DND-41 (cell line): ENCODE measurements at regions not wholly inside any gene's neighbourhood (a gene's known extent, or its start where the extent isn't known, plus 50 kb on each side); places are given as distances from the start of the nearest gene placed in this dataset.
A peak's percentile ranks its signal among the peaks of the same experiment; 100 is the strongest.

Experiments
- ATAC-seq: fragments of 200-7000 bp; cut with Tn5 transposase; 3 replicates; pipeline ENCODE4 v1.9.1; 2021; ENCODE audit warnings: low read depth; ENCODE audit not compliant: insufficient read depth
- DNase-seq: peaks from one replicate; pipeline ENCODE4 v3.0.0-alpha.2; 2020
- H2AFZ ChIP-seq: 2 replicates; pipeline ENCODE4 v1.6.0; 2012; ENCODE audit warnings: low read depth, low read length
- H3K27ac ChIP-seq: 2 replicates; pipeline ENCODE4 v1.5.1; 2012; ENCODE audit warnings: low read length, inconsistent platforms
- H3K27me3 ChIP-seq: fragments of 200-600 bp; sonication (generic); 2 replicates; pipeline ENCODE4 v1.6.0; 2012; ENCODE audit warnings: low read length, mild to moderate bottlenecking, inconsistent platforms; ENCODE audit not compliant: insufficient read depth, poor library complexity
- H3K36me3 ChIP-seq: 2 replicates; pipeline ENCODE4 v1.5.1; 2012; ENCODE audit warnings: low read length, inconsistent platforms; ENCODE audit not compliant: insufficient read depth
- H3K4me1 ChIP-seq: 2 replicates; pipeline ENCODE4 v1.5.1; 2012; ENCODE audit warnings: mild to moderate bottlenecking, low read length; ENCODE audit not compliant: insufficient read depth
- H3K4me2 ChIP-seq: 2 replicates; pipeline ENCODE4 v1.6.0; 2012; ENCODE audit warnings: mild to moderate bottlenecking, moderate library complexity, low read length, inconsistent platforms; ENCODE audit not compliant: insufficient read depth
- H3K4me3 ChIP-seq, 2 experiments: fragments of 200-600 bp in 1 of 2; shearing (Covaris generic) in 1 of 2; 2 replicates each; pipeline ENCODE4 v1.5.1; 2012 to 2016; ENCODE audit warnings: inconsistent platforms in 2 of 2, low read length in 2 of 2, mild to moderate bottlenecking in 2 of 2, low read depth in 1 of 2, moderate library complexity in 1 of 2
- H3K79me2 ChIP-seq: 2 replicates; pipeline ENCODE4 v1.6.0; 2012; ENCODE audit warnings: low read length, inconsistent platforms; ENCODE audit not compliant: insufficient read depth
- H3K9ac ChIP-seq: 2 replicates; pipeline ENCODE4 v1.6.0; 2012; ENCODE audit warnings: low read depth, mild to moderate bottlenecking, inconsistent platforms, low read length, moderate library complexity
- H3K9me3 ChIP-seq: 2 replicates; pipeline ENCODE4 v1.5.1; 2012; ENCODE audit warnings: low read length, moderate library complexity, mild to moderate bottlenecking, inconsistent platforms; ENCODE audit not compliant: insufficient read depth, severe bottlenecking
- H4K20me1 ChIP-seq: 2 replicates; pipeline ENCODE4 v1.6.0; 2012; ENCODE audit warnings: low read length; ENCODE audit not compliant: insufficient read depth
- CTCF ChIP-seq: IDR thresholded peaks from 2 replicates; pipeline ENCODE4 v1.5.1; 2012; ENCODE audit warnings: borderline replicate concordance, low read length, moderate library complexity, mild to moderate bottlenecking; ENCODE audit not compliant: poor library complexity, severe bottlenecking; ENCODE audit errors: extremely low read depth
- EZH2 ChIP-seq: IDR thresholded peaks from 3 replicates; pipeline ENCODE4 v1.6.1; 2012; ENCODE audit warnings: borderline replicate concordance, low read depth, mild to moderate bottlenecking, moderate library complexity, low read length, inconsistent platforms; ENCODE audit not compliant: severe bottlenecking

GRCh38 chr1:239647045-239647444, 260.7 kb downstream of the CHRM3 start:
- Histone ChIP-seq H3K27ac (no peak overlapping the region), H2AFZ (no peak overlapping the region), H3K36me3 (no peaks in the 10 kb centered on the region), H3K9ac (no peak overlapping the region), H3K4me2 (no peak overlapping the region), H3K9me3 (peaks cover 2% of the 10 kb centered on the region), H3K27me3 (no peaks in the 10 kb centered on the region), H3K4me3 (no peak overlapping the region), H4K20me1 (no peaks in the 10 kb centered on the region), H3K79me2 (no peaks in the 10 kb centered on the region), H3K4me1 (no peaks in the 10 kb centered on the region)
- TF ChIP-seq CTCF: no peak
- TF ChIP-seq EZH2: no peak
- ATAC-seq (no peak; the same call in 2 of the 3 replicates), DNase-seq (no peak)

- DNase-seq: no peak
- Histone ChIP-seq H3K4me2 (no peak overlapping the region), H3K27ac (no peak overlapping the region), H3K4me3 (no peak overlapping the region), H3K36me3 (no peaks in the 10 kb centered on the region), H3K4me1 (no peaks in the 10 kb centered on the region), H3K27me3 (no peaks in the 10 kb centered on the region), H4K20me1 (no peaks in the 10 kb centered on the region), H3K79me2 (no peaks in the 10 kb centered on the region), H3K9ac (no peak overlapping the region), H3K9me3 (peaks cover 2% of the 10 kb centered on the region), H2AFZ (no peak overlapping the region)
- ATAC-seq: peak; percentile 42; the same call in 2 of the 3 replicates
- no peak for TF ChIP-seq EZH2
- TF ChIP-seq CTCF: no peak
Observed at GRCh38 chr1:239647964-239648632, 261.7 kb downstream of the CHRM3 start.

GRCh38 chr1:239655023-239655422, 268.7 kb downstream of the CHRM3 start:
- H3K4me3 ChIP-seq: no peak overlapping the region
- H3K79me2 ChIP-seq: no peaks in the 10 kb centered on the region
- DNase-seq (no peak), ATAC-seq (no peak)
- H3K36me3 ChIP-seq: no peaks in the 10 kb centered on the region
- H3K27me3 ChIP-seq: no peaks in the 10 kb centered on the region
- no peak overlapping the region for H3K9ac ChIP-seq
- H3K27ac ChIP-seq: no peak overlapping the region
- H4K20me1 ChIP-seq: no peaks in the 10 kb centered on the region
- H2AFZ ChIP-seq: no peak overlapping the region
- no peak for TF ChIP-seq EZH2
- no peak for TF ChIP-seq CTCF
- H3K4me1 ChIP-seq: no peaks in the 10 kb centered on the region
- H3K4me2 ChIP-seq: no peak overlapping the region
- H3K9me3 ChIP-seq: no peaks in the 10 kb centered on the region
